Right cardiac atrium (tissue), 5 donors: ENCODE measurements at regions not wholly inside any gene's neighbourhood (a gene's known extent, or its start where the extent isn't known, plus 50 kb on each side); places are given as distances from the start of the nearest gene placed in this dataset.

Experiments used
- ATAC-seq, 2 donors: fragments of 200-7000 bp; cut with Tn5 transposase; one replicate each; pipeline versions ENCODE4 v1.8.0 to v1.9.1; 2020; ENCODE audit warnings: moderate library complexity in 2 of 2, mild to moderate bottlenecking in 1 of 2
- DNase-seq, 3 donors: peaks; one replicate each; pipeline ENCODE4 v3.0.0-alpha.2; 2020
- H3K27ac ChIP-seq: one replicate; pipeline ENCODE4 v1.5.1; 2013; ENCODE audit warnings: mild to moderate bottlenecking, low read length, control low read depth, moderate library complexity
- H3K27me3 ChIP-seq: one replicate; pipeline ENCODE4 v1.6.1; 2013; ENCODE audit not compliant: control insufficient read depth, insufficient read depth
- H3K4me1 ChIP-seq: one replicate; pipeline ENCODE4 v1.6.1; 2013; ENCODE audit warnings: low read length; ENCODE audit not compliant: control insufficient read depth, insufficient read depth
- H3K4me3 ChIP-seq: one replicate; pipeline ENCODE4 v1.5.1; 2013; ENCODE audit warnings: low read length, control low read depth
- H3K9me3 ChIP-seq: one replicate; pipeline ENCODE4 v1.6.1; 2013; ENCODE audit warnings: low read length; ENCODE audit not compliant: control insufficient read depth
- WGBS: extraction: QIAGEN DNeasy Blood & Tissue Kit; methylation state at CpG from one replicate; pipeline ENCODE4 v1.1.7; 2013; 5-methylcytosine and 5-hydroxymethylcytosine counted together
- intact Hi-C, 4 donors: fragments of 100-400 bp; cut with DNase I; formaldehyde crosslinking; loops; one replicate each; pipeline versions ENCODE4 v1.11.0 to v1.14.0; 2022 to 2023
- donor health status: healthy with polysubstance abuse.
- donor health status: DM: no; HTN: yes; CAD: no.
- donor health status: DM: no; HTN: no; CAD: no.
- donor health status: DM: no; HTN: yes; CAD: no; lungs with severe emphysema.
- donor health status: DM: yes; HTN: yes; CAD: no.

GRCh38 chr12:127381043-127381668 lies 885.8 kb upstream of the TMEM132C start:
- no peak overlapping the region for H3K27ac ChIP-seq
- no peaks in the 10 kb centered on the region for H3K9me3 ChIP-seq
- H3K27me3 ChIP-seq, result no peaks in the 10 kb centered on the region
- intact Hi-C loops, result loop anchor here in 3 of 4 donors (2.0 to 10.0 kb wide), 3 partner anchors 272 to 276 kb away; no protein-coding TSS in a partner anchor
- no peaks in the 10 kb centered on the region for H3K4me1 ChIP-seq
- 3% methylated on average over 33 of the region's 33 CpGs for WGBS
- DNase-seq (peak; percentile 19 to 73 (median 67)), ATAC-seq (peak; percentile 72 to 75)
- no peak overlapping the region for H3K4me3 ChIP-seq

- no peak for ATAC-seq
- Histone ChIP-seq H3K9me3 (no peaks in the 10 kb centered on the region), H3K27ac (no peak overlapping the region), H3K4me3 (no peak overlapping the region), H3K27me3 (no peaks in the 10 kb centered on the region), H3K4me1 (no peaks in the 10 kb centered on the region)
- whole genome bisulfite sequencing, result 63% methylated on average over 6 of the region's 6 CpGs
- intact Hi-C loops, result loop anchor here in 3 of 4 donors (2.0 to 10.0 kb wide), 3 partner anchors 273 to 277 kb away; no protein-coding TSS in a partner anchor
- DNase-seq, result no peak
Measured at GRCh38 chr12:127381681-127382080, 885.3 kb upstream of the TMEM132C start.

- WGBS, result 63% methylated on average over 8 of the region's 8 CpGs
- no peak overlapping the region for H3K27ac ChIP-seq
- ATAC-seq, result no peak
- H3K27me3 ChIP-seq, result no peaks in the 10 kb centered on the region
- no peaks in the 10 kb centered on the region for H3K9me3 ChIP-seq
- intact Hi-C loops, result loop anchor here in 2 of 4 donors (5.0 to 10.0 kb wide), 2 partner anchors 276 to 278 kb away; no protein-coding TSS in a partner anchor
- DNase-seq, result no peak
- H3K4me1 ChIP-seq, result no peaks in the 10 kb centered on the region
- no peak overlapping the region for H3K4me3 ChIP-seq
Measured at GRCh38 chr12:127383281-127383680, 883.7 kb upstream of the TMEM132C start.

- intact Hi-C loops, result loop anchor here in 1 of 4 donors (10.0 kb wide), 1 partner anchor 282 kb away; no protein-coding TSS in a partner anchor
- Histone ChIP-seq H3K9me3 (no peaks in the 10 kb centered on the region), H3K27ac (no peak overlapping the region), H3K4me1 (peaks cover 1% of the 10 kb centered on the region), H3K4me3 (no peak overlapping the region), H3K27me3 (no peaks in the 10 kb centered on the region)
- DNase-seq, result no peak
- WGBS, result 63% methylated on average over 5 of the region's 5 CpGs
- no peak for ATAC-seq
Measured at GRCh38 chr12:127386723-127387122, 880.2 kb upstream of the TMEM132C start.

- no peak overlapping the region for H3K4me3 ChIP-seq
- peaks cover 1% of the 10 kb centered on the region for H3K4me1 ChIP-seq
- no peaks in the 10 kb centered on the region for H3K9me3 ChIP-seq
- DNase-seq (no peak), ATAC-seq (no peak)
- whole genome bisulfite sequencing, result 74% methylated on average over 7 of the region's 7 CpGs
- no peaks in the 10 kb centered on the region for H3K27me3 ChIP-seq
- intact Hi-C loops, result loop anchor here in 1 of 4 donors (10.0 kb wide), 1 partner anchor 284 kb away; no protein-coding TSS in a partner anchor
- H3K27ac ChIP-seq, result no peak overlapping the region
Measured at GRCh38 chr12:127388985-127389384, 878.0 kb upstream of the TMEM132C start.

GRCh38 chr12:127389923-127390322 lies 877.0 kb upstream of the TMEM132C start:
- Histone ChIP-seq H3K27ac (no peak overlapping the region), H3K27me3 (no peaks in the 10 kb centered on the region), H3K4me1 (peaks cover 1% of the 10 kb centered on the region), H3K4me3 (no peak overlapping the region), H3K9me3 (no peaks in the 10 kb centered on the region)
- intact Hi-C loops, result loop anchor here in 1 of 4 donors (10.0 kb wide), 1 partner anchor 285 kb away; no protein-coding TSS in a partner anchor
- 5% methylated on average over 2 of the region's 2 CpGs for WGBS
- ATAC-seq, result no peak
- DNase-seq, result no peak

GRCh38 chr12:127393465-127393864 lies 873.5 kb upstream of the TMEM132C start:
- Histone ChIP-seq H3K9me3 (no peaks in the 10 kb centered on the region), H3K27me3 (peaks cover 2% of the 10 kb centered on the region), H3K4me1 (peaks cover 1% of the 10 kb centered on the region), H3K27ac (no peak overlapping the region), H3K4me3 (no peak overlapping the region)
- ATAC-seq (no peak), DNase-seq (no peak)
- 64% methylated on average over 4 of the region's 4 CpGs for WGBS
- intact Hi-C loops, result no loop called here

GRCh38 chr12:127393896-127394295 lies 873.1 kb upstream of the TMEM132C start:
- H3K4me3 ChIP-seq, result no peak overlapping the region
- H3K27ac ChIP-seq, result no peak overlapping the region
- H3K27me3 ChIP-seq, result peaks cover 2% of the 10 kb centered on the region
- ATAC-seq (no peak), DNase-seq (no peak)
- intact Hi-C loops, result no loop called here
- WGBS, result 63% methylated on average over 2 of the region's 2 CpGs
- H3K4me1 ChIP-seq, result peaks cover 1% of the 10 kb centered on the region
- no peaks in the 10 kb centered on the region for H3K9me3 ChIP-seq

GRCh38 chr12:127396734-127397133 lies 870.2 kb upstream of the TMEM132C start:
- whole genome bisulfite sequencing, result 54% methylated on average over 5 of the region's 5 CpGs
- Histone ChIP-seq H3K27me3 (peaks cover 2% of the 10 kb centered on the region), H3K4me3 (no peak overlapping the region), H3K4me1 (no peaks in the 10 kb centered on the region), H3K27ac (no peak overlapping the region), H3K9me3 (no peaks in the 10 kb centered on the region)
- DNase-seq (no peak), ATAC-seq (no peak)
- intact Hi-C loops, result no loop called here

- Histone ChIP-seq H3K27ac (no peak overlapping the region), H3K9me3 (no peaks in the 10 kb centered on the region), H3K27me3 (peaks cover 2% of the 10 kb centered on the region), H3K4me3 (no peak overlapping the region), H3K4me1 (no peaks in the 10 kb centered on the region)
- 44% methylated on average over 10 of the region's 10 CpGs for WGBS
- ATAC-seq (no peak), DNase-seq (no peak)
- intact Hi-C loops, result no loop called here
Measured at GRCh38 chr12:127398016-127398710, 868.8 kb upstream of the TMEM132C start.

GRCh38 chr12:127399451-127399850 lies 867.5 kb upstream of the TMEM132C start:
- no peak for ATAC-seq
- intact Hi-C loops, result no loop called here
- DNase-seq, result no peak
- no peak overlapping the region for H3K27ac ChIP-seq
- H3K27me3 ChIP-seq, result peaks cover 2% of the 10 kb centered on the region
- H3K4me3 ChIP-seq, result no peak overlapping the region
- 41% methylated on average over 3 of the region's 3 CpGs for WGBS
- no peaks in the 10 kb centered on the region for H3K4me1 ChIP-seq
- H3K9me3 ChIP-seq, result no peaks in the 10 kb centered on the region
